ENCODE measurements at regions not wholly inside any gene's neighbourhood (a gene's known extent, or its start where the extent isn't known, plus 50 kb on each side); places are given as distances from the start of the nearest gene placed in this dataset.
"Not testable (repeated sequence)": the region's sequence is repeated elsewhere in the genome, so short reads cannot be mapped to it uniquely, and the experiment has no call there.

DNA sequence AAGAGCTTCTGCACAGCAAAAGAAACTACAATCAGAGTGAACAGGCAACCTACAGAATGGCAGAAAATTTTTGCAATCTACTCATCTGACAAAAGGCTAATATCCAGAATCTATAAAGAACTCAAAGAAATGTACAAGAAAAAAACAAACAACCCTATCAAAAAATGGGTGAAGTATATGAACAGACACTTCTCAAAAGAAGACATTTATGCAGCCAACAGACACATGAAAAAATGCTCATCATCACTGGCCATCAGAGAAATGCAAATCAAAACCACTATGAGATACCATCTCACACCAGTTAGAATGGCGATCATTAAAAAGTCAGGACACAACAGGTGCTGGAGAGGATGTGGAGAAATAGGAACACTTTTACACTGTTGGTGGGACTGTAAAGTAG is 124.9 kb upstream of the NR2F2 start:
- TF ChIP-seq EGR1 (IDR thresholded peaks at IDR 0.05; ENCODE audit: borderline replicate concordance, low read depth, low read length); SP2 (IDR thresholded peaks at IDR 0.05; ENCODE audit: low read length); RFX5 (IDR thresholded peaks at IDR 0.05; ENCODE audit: borderline replicate concordance, low read depth, low read length); GTF2F1 (IDR thresholded peaks at IDR 0.05; ENCODE audit: borderline replicate concordance, low read depth, low read length); JUND (IDR thresholded peaks at IDR 0.05; ENCODE audit: low read length); POLR2AphosphoS5 (IDR thresholded peaks at IDR 0.05; ENCODE audit: low read depth, low read length); BRCA1 (IDR thresholded peaks at IDR 0.05; ENCODE audit: low read depth, low read length); BCL11A (IDR thresholded peaks at IDR 0.05; ENCODE audit: low read depth in 2 of 2, low read length in 2 of 2); CEBPB (IDR thresholded peaks at IDR 0.05; ENCODE audit: low read depth, low read length); TAF1 (IDR thresholded peaks at IDR 0.05; ENCODE audit: low read depth, low read length): not testable (repeated sequence)
- TF ChIP-seq, protein P1, sequence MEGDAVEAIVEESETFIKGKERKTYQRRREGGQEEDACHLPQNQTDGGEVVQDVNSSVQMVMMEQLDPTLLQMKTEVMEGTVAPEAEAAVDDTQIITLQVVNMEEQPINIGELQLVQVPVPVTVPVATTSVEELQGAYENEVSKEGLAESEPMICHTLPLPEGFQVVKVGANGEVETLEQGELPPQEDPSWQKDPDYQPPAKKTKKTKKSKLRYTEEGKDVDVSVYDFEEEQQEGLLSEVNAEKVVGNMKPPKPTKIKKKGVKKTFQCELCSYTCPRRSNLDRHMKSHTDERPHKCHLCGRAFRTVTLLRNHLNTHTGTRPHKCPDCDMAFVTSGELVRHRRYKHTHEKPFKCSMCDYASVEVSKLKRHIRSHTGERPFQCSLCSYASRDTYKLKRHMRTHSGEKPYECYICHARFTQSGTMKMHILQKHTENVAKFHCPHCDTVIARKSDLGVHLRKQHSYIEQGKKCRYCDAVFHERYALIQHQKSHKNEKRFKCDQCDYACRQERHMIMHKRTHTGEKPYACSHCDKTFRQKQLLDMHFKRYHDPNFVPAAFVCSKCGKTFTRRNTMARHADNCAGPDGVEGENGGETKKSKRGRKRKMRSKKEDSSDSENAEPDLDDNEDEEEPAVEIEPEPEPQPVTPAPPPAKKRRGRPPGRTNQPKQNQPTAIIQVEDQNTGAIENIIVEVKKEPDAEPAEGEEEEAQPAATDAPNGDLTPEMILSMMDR (IDR thresholded peaks at IDR 0.05; ENCODE audit: control extremely low read depth in 1 of 3, insufficient read depth in 1 of 3, low read depth in 1 of 3, low read length in 3 of 3) = not testable (repeated sequence)
- TF ChIP-seq, protein P2, sequence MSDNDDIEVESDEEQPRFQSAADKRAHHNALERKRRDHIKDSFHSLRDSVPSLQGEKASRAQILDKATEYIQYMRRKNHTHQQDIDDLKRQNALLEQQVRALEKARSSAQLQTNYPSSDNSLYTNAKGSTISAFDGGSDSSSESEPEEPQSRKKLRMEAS (IDR thresholded peaks at IDR 0.05) = not testable (repeated sequence)
- TF ChIP-seq, protein P3, sequence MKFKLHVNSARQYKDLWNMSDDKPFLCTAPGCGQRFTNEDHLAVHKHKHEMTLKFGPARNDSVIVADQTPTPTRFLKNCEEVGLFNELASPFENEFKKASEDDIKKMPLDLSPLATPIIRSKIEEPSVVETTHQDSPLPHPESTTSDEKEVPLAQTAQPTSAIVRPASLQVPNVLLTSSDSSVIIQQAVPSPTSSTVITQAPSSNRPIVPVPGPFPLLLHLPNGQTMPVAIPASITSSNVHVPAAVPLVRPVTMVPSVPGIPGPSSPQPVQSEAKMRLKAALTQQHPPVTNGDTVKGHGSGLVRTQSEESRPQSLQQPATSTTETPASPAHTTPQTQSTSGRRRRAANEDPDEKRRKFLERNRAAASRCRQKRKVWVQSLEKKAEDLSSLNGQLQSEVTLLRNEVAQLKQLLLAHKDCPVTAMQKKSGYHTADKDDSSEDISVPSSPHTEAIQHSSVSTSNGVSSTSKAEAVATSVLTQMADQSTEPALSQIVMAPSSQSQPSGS (IDR thresholded peaks at IDR 0.05; ENCODE audit: low read length) = not testable (repeated sequence)
- TF ChIP-seq, protein P4, sequence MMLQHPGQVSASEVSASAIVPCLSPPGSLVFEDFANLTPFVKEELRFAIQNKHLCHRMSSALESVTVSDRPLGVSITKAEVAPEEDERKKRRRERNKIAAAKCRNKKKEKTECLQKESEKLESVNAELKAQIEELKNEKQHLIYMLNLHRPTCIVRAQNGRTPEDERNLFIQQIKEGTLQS (IDR thresholded peaks at IDR 0.05; ENCODE audit: insufficient read depth, low read depth, low read length) = not testable (repeated sequence)

All from H1 (cell line).